GM12875 (cell line): ENCODE measurements at regions not wholly inside any gene's neighbourhood (a gene's known extent, or its start where the extent isn't known, plus 50 kb on each side); places are given as distances from the start of the nearest gene placed in this dataset.
"Not testable (repeated sequence)": the region's sequence is repeated elsewhere in the genome, so short reads cannot be mapped to it uniquely, and the experiment has no call there.

Experiments used
- H3K4me3 ChIP-seq: one replicate; pipeline ENCODE4 v1.5.1; 2011; ENCODE audit warnings: low read depth, low read length, control low read depth
- TF ChIP-seq, protein P1 (sequence below): IDR thresholded peaks from 2 replicates; pipeline ENCODE4 v1.5.1; 2011; ENCODE audit warnings: low read depth, mild to moderate bottlenecking, control low read depth, inconsistent platforms, low read length, moderate library complexity, borderline replicate concordance; ENCODE audit not compliant: insufficient read depth

DNA sequence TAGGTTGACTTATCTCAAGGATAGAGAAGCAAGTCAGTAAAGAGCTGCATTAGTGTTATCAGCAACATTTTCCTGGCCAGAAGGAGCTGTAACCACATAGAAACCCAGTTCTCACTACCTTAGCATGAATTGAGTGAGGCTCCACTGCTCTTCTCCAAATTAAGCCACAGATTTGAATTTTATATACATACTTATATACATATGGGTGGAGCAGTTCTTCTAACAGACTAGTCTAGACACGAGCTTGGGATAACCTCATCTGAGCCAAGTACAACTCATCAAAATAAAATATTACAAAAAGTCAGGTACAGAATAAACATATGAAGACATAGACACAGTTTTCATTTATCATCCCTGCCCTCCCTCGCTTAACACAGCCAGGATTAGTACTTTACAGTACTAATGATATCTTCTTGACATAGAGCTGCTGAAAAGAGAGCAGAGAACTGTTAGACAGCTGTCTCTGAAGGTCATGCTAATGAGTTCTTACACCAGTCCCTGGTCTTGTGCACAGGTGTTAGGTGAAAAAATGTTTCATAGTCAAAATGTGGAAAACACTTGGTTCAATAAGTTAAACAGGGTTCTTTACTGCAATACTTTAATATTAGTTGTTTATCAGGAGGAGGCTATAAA is 147.4 kb upstream of the HTR1E start:
- H3K4me3 ChIP-seq, result no peak overlapping the region
- TF ChIP-seq, protein P1, sequence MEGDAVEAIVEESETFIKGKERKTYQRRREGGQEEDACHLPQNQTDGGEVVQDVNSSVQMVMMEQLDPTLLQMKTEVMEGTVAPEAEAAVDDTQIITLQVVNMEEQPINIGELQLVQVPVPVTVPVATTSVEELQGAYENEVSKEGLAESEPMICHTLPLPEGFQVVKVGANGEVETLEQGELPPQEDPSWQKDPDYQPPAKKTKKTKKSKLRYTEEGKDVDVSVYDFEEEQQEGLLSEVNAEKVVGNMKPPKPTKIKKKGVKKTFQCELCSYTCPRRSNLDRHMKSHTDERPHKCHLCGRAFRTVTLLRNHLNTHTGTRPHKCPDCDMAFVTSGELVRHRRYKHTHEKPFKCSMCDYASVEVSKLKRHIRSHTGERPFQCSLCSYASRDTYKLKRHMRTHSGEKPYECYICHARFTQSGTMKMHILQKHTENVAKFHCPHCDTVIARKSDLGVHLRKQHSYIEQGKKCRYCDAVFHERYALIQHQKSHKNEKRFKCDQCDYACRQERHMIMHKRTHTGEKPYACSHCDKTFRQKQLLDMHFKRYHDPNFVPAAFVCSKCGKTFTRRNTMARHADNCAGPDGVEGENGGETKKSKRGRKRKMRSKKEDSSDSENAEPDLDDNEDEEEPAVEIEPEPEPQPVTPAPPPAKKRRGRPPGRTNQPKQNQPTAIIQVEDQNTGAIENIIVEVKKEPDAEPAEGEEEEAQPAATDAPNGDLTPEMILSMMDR, result no peak

DNA sequence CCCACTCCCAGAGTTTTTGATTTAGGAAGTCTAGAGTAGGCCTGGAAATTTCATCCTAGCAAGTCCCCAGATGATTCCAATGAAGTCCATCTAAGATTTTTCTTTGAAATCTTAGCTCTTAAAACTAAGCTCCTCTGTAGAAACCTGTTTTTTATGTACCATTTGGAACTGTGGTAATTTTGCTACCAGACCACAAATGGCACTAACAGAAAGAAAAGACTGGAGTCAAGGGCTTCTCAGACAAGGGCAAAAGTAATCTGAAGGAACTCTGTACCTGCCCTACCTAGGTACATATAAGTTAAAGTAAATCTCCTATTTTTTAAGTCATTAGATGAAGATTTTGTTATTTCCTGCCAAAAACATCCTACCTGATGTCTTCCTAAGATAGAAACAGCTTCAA is 155.0 kb upstream of the HTR1E start:
- TF ChIP-seq, protein P1, result no peak
- no peak overlapping the region for H3K4me3 ChIP-seq

DNA sequence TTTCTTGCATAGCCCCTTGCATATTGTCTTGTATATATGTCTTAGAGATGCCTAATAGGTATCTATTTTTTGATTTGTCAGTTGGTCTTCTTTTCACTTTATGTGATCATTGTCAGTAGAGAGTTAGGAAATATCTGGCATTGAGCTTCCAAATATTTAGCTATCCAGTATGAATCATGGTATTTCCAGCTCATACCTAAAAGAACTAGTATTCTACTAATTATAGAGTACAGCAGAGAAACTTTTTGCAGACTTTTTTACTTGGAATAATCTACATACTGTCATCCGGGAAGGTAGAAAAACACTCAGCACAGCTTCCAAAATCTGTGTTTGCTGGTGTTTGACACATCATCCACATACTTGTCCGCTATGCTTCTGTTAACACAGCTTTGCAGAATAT is 156.4 kb upstream of the HTR1E start:
- H3K4me3 ChIP-seq, result no peak overlapping the region

DNA sequence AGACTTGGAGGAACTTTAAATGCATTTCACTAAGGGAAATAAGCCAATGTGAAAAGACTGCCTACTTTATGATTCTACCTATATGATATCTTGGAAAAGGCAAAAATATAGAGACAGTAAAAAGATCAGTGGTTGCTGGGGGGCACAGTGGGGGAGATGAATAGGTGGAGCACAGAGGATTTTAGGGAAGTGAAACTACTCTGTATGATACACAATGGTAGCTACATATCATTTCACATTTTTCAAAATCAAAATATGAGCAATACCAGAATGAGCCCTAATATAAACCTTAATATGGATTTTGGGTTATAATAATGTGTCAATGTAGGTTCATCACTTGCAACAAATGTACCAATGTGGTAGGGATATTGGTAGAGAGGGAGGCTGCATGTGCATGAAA is 161.4 kb upstream of the HTR1E start:
- no peak overlapping the region for H3K4me3 ChIP-seq
- TF ChIP-seq, protein P1, result no peak

More for the DNA sequence above, 156.4 kb upstream of the HTR1E start:
- TF ChIP-seq, protein P1, result no peak

DNA sequence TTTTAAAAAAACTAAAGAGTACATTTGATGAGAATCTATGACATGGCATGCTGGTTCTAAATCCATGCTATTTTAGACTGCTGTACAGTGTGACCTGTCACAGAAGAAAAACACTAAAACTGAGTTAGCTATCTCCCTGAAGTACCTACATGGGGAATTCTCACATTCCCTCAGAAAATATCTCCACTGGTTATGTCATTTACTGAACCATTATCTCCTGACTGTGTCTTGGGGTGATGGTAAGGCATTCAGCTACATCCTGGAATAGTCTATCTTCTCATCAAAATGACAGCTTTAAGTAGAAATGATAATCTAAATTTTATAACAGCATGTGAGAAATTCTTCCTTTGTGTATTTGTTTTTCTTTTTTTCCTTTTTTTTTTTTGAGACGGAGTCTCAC is 172.1 kb upstream of the HTR1E start:
- TF ChIP-seq, protein P1, result no peak
- no peak overlapping the region for H3K4me3 ChIP-seq

DNA sequence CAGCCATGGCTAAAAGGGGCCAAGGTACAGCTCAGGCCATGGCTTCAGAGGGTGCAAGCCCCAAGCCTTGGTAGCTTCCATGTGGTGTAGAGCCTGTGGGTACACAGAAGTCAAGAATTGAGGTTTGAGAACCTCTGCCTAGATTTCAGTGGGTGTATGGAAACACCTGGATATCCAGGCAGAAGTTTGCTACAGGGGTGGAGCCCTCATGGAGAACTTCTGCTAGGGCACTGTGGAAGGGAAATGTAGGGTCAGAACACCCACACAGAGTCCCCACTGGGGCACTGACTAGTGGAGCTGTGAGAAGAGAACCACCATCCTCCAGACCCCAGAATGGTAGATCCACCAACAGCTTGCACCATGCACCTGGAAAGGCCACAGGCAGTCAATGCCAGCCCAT is 177.4 kb upstream of the HTR1E start:
- not testable (repeated sequence) for H3K4me3 ChIP-seq

DNA sequence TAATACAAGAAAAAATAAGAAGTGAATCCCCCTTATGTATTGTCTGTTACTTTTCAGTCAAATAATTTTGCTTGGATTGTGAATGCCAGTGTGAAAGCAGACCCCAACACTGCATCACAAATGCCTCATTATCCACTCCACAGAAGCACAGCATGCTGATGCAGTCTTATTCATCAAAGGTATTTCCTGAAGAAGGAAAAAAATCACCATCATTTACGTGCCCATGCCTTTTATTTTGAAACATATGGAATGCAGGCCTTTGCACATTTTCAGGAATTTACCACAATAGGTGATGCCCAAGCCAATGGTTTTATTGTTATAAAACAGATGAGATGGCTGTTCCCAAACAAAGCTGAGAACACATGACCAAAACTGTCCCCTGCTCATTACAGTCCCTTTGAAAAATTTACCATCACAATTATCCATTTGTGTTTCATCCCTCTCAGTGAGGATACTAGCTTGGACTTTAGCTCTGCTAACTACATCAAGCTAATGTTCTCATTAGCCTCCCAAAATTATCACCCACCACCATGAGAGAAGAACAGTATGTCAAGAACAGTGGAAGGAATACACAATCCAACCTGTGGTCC is 180.6 kb upstream of the HTR1E start:
- H3K4me3 ChIP-seq, result no peak overlapping the region
- TF ChIP-seq, protein P1, result no peak

DNA sequence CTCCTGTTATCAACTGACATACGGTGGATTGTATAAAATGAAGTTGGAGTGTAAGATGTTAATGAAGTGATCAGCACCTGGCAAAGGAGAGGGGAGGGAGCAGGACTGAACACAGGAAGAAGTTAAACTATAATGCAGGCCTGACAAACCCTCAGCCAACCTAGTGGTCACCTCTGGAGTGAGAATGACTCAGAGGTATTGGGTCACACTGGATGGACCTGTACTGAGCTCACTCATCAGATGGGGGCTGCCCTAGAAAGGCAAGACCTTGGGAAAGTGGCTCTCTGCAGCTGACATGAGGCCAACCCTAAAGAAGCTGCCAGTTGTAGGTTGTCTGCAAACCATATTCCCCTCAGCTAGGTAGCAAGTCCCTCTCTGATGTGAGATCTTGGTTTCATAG is 193.3 kb upstream of the HTR1E start:
- TF ChIP-seq, protein P1, result no peak
- no peak overlapping the region for H3K4me3 ChIP-seq
